Muscle of leg (tissue), 3 donors: ENCODE measurements at regions not wholly inside any gene's neighbourhood (a gene's known extent, or its start where the extent isn't known, plus 50 kb on each side); places are given as distances from the start of the nearest gene placed in this dataset.

ENCODE experiments used
- DNase-seq: peaks from one replicate; pipeline ENCODE4 v3.0.0; 2013
- H3K27ac ChIP-seq: one replicate; pipeline ENCODE4 v1.5.1; 2013; ENCODE audit warnings: mild to moderate bottlenecking, low read length, control low read depth
- H3K27me3 ChIP-seq: one replicate; pipeline ENCODE4 v1.6.1; 2013; ENCODE audit warnings: low read length; ENCODE audit not compliant: control insufficient read depth, insufficient read depth
- H3K36me3 ChIP-seq: one replicate; pipeline ENCODE4 v1.6.1; 2013; ENCODE audit warnings: low read length; ENCODE audit not compliant: control insufficient read depth, insufficient read depth
- H3K4me1 ChIP-seq: one replicate; pipeline ENCODE4 v1.6.1; 2013; ENCODE audit warnings: low read length; ENCODE audit not compliant: control insufficient read depth, insufficient read depth
- H3K4me3 ChIP-seq: one replicate; pipeline ENCODE4 v1.5.1; 2013; ENCODE audit warnings: low read length, control low read depth
- H3K9me3 ChIP-seq: replicated peaks from 2 replicates; pipeline ENCODE4 v1.6.1; 2013; ENCODE audit warnings: low read depth, low read length; ENCODE audit not compliant: control insufficient read depth
- WGBS: methylation state at CpG from one replicate; pipeline ENCODE4 v1.1.5; 2013; ENCODE audit warnings: missing lambda C conversion rate; ENCODE audit not compliant: insufficient coverage; 5-methylcytosine and 5-hydroxymethylcytosine counted together

GRCh38 chr7:125563557-125563956 lies 633.9 kb upstream of the POT1 start:
- 71% methylated on average over 3 of the region's 9 CpGs for WGBS
- H3K4me3 ChIP-seq = no peak overlapping the region
- H3K27me3 ChIP-seq = no peaks in the 10 kb centered on the region
- H3K4me1 ChIP-seq = no peaks in the 10 kb centered on the region
- no peak overlapping the region for H3K27ac ChIP-seq
- H3K36me3 ChIP-seq = no peaks in the 10 kb centered on the region
- no peak for DNase-seq
- H3K9me3 ChIP-seq = no peaks in the 10 kb centered on the region

DNA sequence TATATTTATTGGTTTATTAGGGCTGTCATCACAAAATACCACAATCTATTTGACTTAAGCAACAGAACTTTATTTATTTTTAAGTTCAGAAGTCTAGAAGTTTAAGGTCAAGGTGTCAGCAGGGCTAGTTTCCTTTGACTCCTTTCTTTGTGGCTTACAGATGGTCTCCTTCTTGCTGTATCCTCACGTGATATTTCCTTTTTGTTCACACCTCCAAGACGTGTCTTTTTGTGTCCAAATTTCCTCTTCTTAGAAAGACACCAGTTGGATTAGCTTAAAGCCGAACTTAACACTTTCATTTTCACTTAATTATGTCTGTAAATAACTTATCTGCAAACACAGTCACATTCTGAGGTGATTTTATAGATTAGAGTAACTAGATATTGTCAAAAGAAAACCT lies 631.4 kb upstream of the POT1 start:
- DNase-seq = no peak
- no peaks in the 10 kb centered on the region for H3K4me1 ChIP-seq
- no peaks in the 10 kb centered on the region for H3K27me3 ChIP-seq
- WGBS = no CpG with 5 or more reads among the region's 3 CpGs
- no peaks in the 10 kb centered on the region for H3K9me3 ChIP-seq
- H3K27ac ChIP-seq = no peak overlapping the region
- no peak overlapping the region for H3K4me3 ChIP-seq
- H3K36me3 ChIP-seq = no peaks in the 10 kb centered on the region

GRCh38 chr7:125559921-125560320 lies 630.3 kb upstream of the POT1 start:
- Histone ChIP-seq H3K4me3 (no peak overlapping the region), H3K36me3 (no peaks in the 10 kb centered on the region), H3K27ac (no peak overlapping the region), H3K9me3 (no peaks in the 10 kb centered on the region), H3K27me3 (no peaks in the 10 kb centered on the region), H3K4me1 (no peaks in the 10 kb centered on the region)
- DNase-seq = no peak
- no CpG with 5 or more reads among the region's 2 CpGs for WGBS

GRCh38 chr7:125555916-125556315 lies 626.3 kb upstream of the POT1 start:
- no peaks in the 10 kb centered on the region for H3K36me3 ChIP-seq
- no peaks in the 10 kb centered on the region for H3K4me1 ChIP-seq
- no peaks in the 10 kb centered on the region for H3K9me3 ChIP-seq
- DNase-seq = peak; percentile 3
- H3K4me3 ChIP-seq = no peak overlapping the region
- WGBS = no CpG with 5 or more reads among the region's 1 CpG
- H3K27ac ChIP-seq = no peak overlapping the region
- no peaks in the 10 kb centered on the region for H3K27me3 ChIP-seq

DNA sequence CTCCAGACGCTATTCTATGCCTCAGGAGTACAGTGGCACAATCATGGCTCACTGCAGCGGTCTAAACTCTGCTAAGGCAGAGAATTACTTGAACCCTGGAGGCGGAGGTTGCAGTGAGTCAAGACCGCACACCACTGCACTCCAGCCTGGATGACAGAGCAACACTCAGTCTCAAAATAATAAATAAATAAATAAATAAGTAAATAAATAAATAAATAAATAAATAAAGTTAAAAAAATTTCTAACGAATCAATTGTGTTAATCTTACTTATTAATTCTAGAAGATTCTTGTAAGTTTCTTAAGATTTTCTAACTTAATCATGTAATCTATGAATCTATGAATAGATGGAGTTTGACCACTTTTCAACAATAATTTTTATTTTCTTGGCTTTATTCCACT lies 621.4 kb upstream of the POT1 start:
- Histone ChIP-seq H3K4me3 (no peak overlapping the region), H3K36me3 (no peaks in the 10 kb centered on the region), H3K4me1 (no peaks in the 10 kb centered on the region), H3K27ac (no peak overlapping the region), H3K9me3 (no peaks in the 10 kb centered on the region), H3K27me3 (no peaks in the 10 kb centered on the region)
- WGBS = no CpG with 5 or more reads among the region's 5 CpGs
- no peak for DNase-seq

GRCh38 chr7:125547505-125547904 lies 617.9 kb upstream of the POT1 start:
- no peaks in the 10 kb centered on the region for H3K36me3 ChIP-seq
- WGBS = 90% methylated on average over 2 of the region's 2 CpGs
- no peak for DNase-seq
- no peak overlapping the region for H3K4me3 ChIP-seq
- H3K4me1 ChIP-seq = no peaks in the 10 kb centered on the region
- no peak overlapping the region for H3K27ac ChIP-seq
- H3K27me3 ChIP-seq = no peaks in the 10 kb centered on the region
- H3K9me3 ChIP-seq = no peaks in the 10 kb centered on the region

GRCh38 chr7:125530553-125530952 lies 600.9 kb upstream of the POT1 start:
- no peaks in the 10 kb centered on the region for H3K9me3 ChIP-seq
- whole genome bisulfite sequencing = 100% methylated on average over 1 of the region's 1 CpG
- DNase-seq = no peak

DNA sequence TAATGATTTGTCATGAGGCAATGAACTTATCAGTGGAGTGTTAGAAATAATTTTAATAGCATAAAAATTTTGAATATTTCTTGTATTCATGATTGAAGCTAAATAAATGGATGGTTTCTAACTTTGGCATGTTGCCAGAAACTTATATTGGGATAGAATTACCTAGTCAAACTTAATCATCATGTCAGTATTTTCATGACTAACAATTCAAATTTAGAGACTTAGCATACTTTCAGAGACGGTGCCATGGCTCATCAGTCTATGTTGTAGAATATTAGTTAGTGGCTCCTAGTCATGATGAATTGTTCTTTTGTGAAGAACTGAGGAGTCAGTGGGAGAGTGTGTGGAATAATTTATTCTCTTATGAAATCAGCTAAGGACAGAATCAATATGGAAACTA lies 599.6 kb upstream of the POT1 start:
- Histone ChIP-seq H3K27me3 (no peaks in the 10 kb centered on the region), H3K4me3 (no peak overlapping the region), H3K4me1 (no peaks in the 10 kb centered on the region), H3K9me3 (no peaks in the 10 kb centered on the region), H3K36me3 (no peaks in the 10 kb centered on the region), H3K27ac (no peak overlapping the region)
- no peak for DNase-seq
- WGBS = no CpG with 5 or more reads among the region's 1 CpG

More at GRCh38 chr7:125530553-125530952, 600.9 kb upstream of the POT1 start:
- Histone ChIP-seq H3K27me3 (no peaks in the 10 kb centered on the region), H3K36me3 (no peaks in the 10 kb centered on the region), H3K4me1 (no peaks in the 10 kb centered on the region), H3K27ac (no peak overlapping the region), H3K4me3 (no peak overlapping the region)

- Histone ChIP-seq H3K27ac (no peak overlapping the region), H3K9me3 (no peaks in the 10 kb centered on the region), H3K36me3 (no peaks in the 10 kb centered on the region), H3K27me3 (no peaks in the 10 kb centered on the region), H3K4me3 (no peak overlapping the region), H3K4me1 (no peaks in the 10 kb centered on the region)
- no peak for DNase-seq
- WGBS = no CpG with 5 or more reads among the region's 5 CpGs
Measured at GRCh38 chr7:125526958-125527357, 597.3 kb upstream of the POT1 start.

- no peak overlapping the region for H3K4me3 ChIP-seq
- no peak for DNase-seq
- no peak overlapping the region for H3K27ac ChIP-seq
- no peaks in the 10 kb centered on the region for H3K36me3 ChIP-seq
- H3K27me3 ChIP-seq = no peaks in the 10 kb centered on the region
- H3K4me1 ChIP-seq = no peaks in the 10 kb centered on the region
- no CpG with 5 or more reads among the region's 1 CpG for WGBS
- no peaks in the 10 kb centered on the region for H3K9me3 ChIP-seq
Measured at GRCh38 chr7:125526092-125526491, 596.5 kb upstream of the POT1 start.

GRCh38 chr7:125516194-125516593 lies 586.6 kb upstream of the POT1 start:
- H3K27ac ChIP-seq = no peak overlapping the region
- peak; percentile 86 for DNase-seq
- 42% methylated on average over 3 of the region's 4 CpGs for WGBS

More at GRCh38 chr7:125516194-125516593, 586.6 kb upstream of the POT1 start:
- Histone ChIP-seq H3K9me3 (no peaks in the 10 kb centered on the region), H3K27me3 (no peaks in the 10 kb centered on the region), H3K4me1 (peaks cover 3% of the 10 kb centered on the region), H3K4me3 (no peak overlapping the region), H3K36me3 (no peaks in the 10 kb centered on the region)
